GM06990 (cell line): ENCODE measurements at regions not wholly inside any gene's neighbourhood (a gene's known extent, or its start where the extent isn't known, plus 50 kb on each side); places are given as distances from the start of the nearest gene placed in this dataset.
"Not testable (repeated sequence)": the region's sequence is repeated elsewhere in the genome, so short reads cannot be mapped to it uniquely, and the experiment has no call there.

Experiments
- DNase-seq: peaks from one replicate; pipeline ENCODE4 v3.0.0-alpha.2; 2011; ENCODE audit not compliant: insufficient read length; ENCODE audit errors: extremely low read depth
- H3K27me3 ChIP-seq: replicated peaks from 2 replicates; pipeline ENCODE4 v1.6.0; 2011; ENCODE audit warnings: low read length; ENCODE audit not compliant: control insufficient read depth, insufficient read depth
- H3K36me3 ChIP-seq: 2 replicates; pipeline ENCODE4 v1.5.1; 2011; ENCODE audit warnings: low read length; ENCODE audit not compliant: control insufficient read depth, insufficient read depth
- H3K4me3 ChIP-seq: replicated peaks from 2 replicates; pipeline ENCODE4 v1.5.1; 2011; ENCODE audit warnings: low read depth, mild to moderate bottlenecking, control low read depth, low read length
- TF ChIP-seq, protein P1 (sequence below): IDR thresholded peaks from 2 replicates; pipeline ENCODE4 v1.5.1; 2011; ENCODE audit warnings: low read length, control low read depth, mild to moderate bottlenecking, inconsistent platforms; ENCODE audit not compliant: insufficient read depth, poor library complexity, severe bottlenecking

- Histone ChIP-seq H3K4me3 (no peak overlapping the region), H3K27me3 (no peaks in the 10 kb centered on the region), H3K36me3 (no peaks in the 10 kb centered on the region)
- TF ChIP-seq, protein P1, sequence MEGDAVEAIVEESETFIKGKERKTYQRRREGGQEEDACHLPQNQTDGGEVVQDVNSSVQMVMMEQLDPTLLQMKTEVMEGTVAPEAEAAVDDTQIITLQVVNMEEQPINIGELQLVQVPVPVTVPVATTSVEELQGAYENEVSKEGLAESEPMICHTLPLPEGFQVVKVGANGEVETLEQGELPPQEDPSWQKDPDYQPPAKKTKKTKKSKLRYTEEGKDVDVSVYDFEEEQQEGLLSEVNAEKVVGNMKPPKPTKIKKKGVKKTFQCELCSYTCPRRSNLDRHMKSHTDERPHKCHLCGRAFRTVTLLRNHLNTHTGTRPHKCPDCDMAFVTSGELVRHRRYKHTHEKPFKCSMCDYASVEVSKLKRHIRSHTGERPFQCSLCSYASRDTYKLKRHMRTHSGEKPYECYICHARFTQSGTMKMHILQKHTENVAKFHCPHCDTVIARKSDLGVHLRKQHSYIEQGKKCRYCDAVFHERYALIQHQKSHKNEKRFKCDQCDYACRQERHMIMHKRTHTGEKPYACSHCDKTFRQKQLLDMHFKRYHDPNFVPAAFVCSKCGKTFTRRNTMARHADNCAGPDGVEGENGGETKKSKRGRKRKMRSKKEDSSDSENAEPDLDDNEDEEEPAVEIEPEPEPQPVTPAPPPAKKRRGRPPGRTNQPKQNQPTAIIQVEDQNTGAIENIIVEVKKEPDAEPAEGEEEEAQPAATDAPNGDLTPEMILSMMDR: no peak
- DNase-seq: no peak
Observed at GRCh38 chr13:42422681-42423080, 150.7 kb downstream of the AKAP11 start.

- TF ChIP-seq, protein P1: no peak
- Histone ChIP-seq H3K27me3 (no peaks in the 10 kb centered on the region), H3K36me3 (no peaks in the 10 kb centered on the region), H3K4me3 (no peak overlapping the region)
- DNase-seq: no peak
Observed at GRCh38 chr13:42424182-42424581, 149.8 kb upstream of the TNFSF11 start.

DNA sequence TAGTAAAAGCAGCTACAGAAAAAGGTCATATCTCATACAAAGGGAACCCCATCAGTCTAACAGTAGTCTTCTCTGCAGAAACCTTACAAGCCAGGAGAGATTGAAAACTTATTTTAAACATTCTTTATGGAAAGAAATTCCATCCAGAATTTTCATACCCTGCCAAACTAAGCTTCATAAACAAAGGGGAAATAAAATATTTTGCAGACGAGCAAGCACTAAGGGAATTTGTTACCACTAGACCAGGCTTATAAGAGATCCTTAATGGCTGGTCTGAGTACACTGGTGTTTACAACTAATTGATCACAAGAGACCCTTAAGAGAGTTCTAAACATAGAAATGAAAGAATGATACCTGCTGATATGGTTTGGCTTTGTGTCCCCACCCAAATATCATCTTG, 128.6 kb upstream of the TNFSF11 start:
- H3K27me3 ChIP-seq: no peaks in the 10 kb centered on the region
- TF ChIP-seq, protein P1: no peak
- no peak for DNase-seq
- no peak overlapping the region for H3K4me3 ChIP-seq
- H3K36me3 ChIP-seq: no peaks in the 10 kb centered on the region

- not testable (repeated sequence) for H3K36me3 ChIP-seq, DNase-seq, H3K27me3 ChIP-seq, H3K4me3 ChIP-seq
Observed at GRCh38 chr13:42446597-42446996, 127.4 kb upstream of the TNFSF11 start.

GRCh38 chr13:42453091-42453645, 120.8 kb upstream of the TNFSF11 start:
- no peaks in the 10 kb centered on the region for H3K27me3 ChIP-seq
- DNase-seq: no peak
- no peaks in the 10 kb centered on the region for H3K36me3 ChIP-seq
- H3K4me3 ChIP-seq: no peak overlapping the region
- TF ChIP-seq, protein P1: no peak

DNA sequence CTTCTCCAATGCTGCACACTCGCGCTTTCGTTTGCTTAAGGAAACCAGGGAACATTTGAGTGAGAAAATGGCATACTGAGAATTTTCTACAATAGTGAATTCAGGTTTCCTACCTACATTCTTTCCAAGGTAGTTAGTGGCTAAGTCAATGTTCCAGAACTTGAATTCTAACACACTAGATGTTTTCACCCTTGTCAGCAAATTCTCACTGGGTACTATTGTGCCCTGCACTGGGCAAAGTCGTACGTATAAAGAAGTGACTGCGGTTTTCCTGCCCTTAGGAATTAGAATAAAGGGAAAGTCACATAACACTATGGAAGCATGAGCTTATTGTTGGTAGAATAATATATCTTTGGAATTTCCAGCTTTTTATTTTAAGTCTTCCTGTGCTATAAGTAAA, 119.2 kb upstream of the TNFSF11 start:
- Histone ChIP-seq H3K36me3 (no peaks in the 10 kb centered on the region), H3K4me3 (no peak overlapping the region), H3K27me3 (no peaks in the 10 kb centered on the region)
- TF ChIP-seq, protein P1: no peak
- DNase-seq: no peak
